ENCODE measurements at regions not wholly inside any gene's neighbourhood (a gene's known extent, or its start where the extent isn't known, plus 50 kb on each side); places are given as distances from the start of the nearest gene placed in this dataset. TPM values are rescaled to one million over a fixed set of nuclear protein-coding genes. Genes with fewer than 3 reads are reported as not detected.

- Histone ChIP-seq H3K9me3 (ENCODE audit: control insufficient read depth in 3 of 3, low read length in 3 of 3) (no peaks in the 10 kb centered on the region), H3K9ac (ENCODE audit: low read depth in 1 of 3, low read length in 3 of 3) (no peak overlapping the region), H3K4me1 (ENCODE audit: control insufficient read depth in 3 of 3, insufficient read depth in 3 of 3, low read length in 3 of 3) (no peaks in the 10 kb centered on the region), H3K27me3 (ENCODE audit: control insufficient read depth in 3 of 3, insufficient read depth in 3 of 3, low read length in 3 of 3) (no peaks in the 10 kb centered on the region), H3K4me3 (ENCODE audit: low read length in 3 of 3) (no peak overlapping the region), H3K36me3 (ENCODE audit: control insufficient read depth in 3 of 3, insufficient read depth in 3 of 3, low read length in 3 of 3) (no peaks in the 10 kb centered on the region), H3K27ac (ENCODE audit: low read depth, low read length) (no peak overlapping the region)
Observed at GRCh38 chr14:28709571-28710305, 56.8 kb upstream of the FOXG1 start.

Small RNA genes lying in the stretch of these regions (small RNA-seq; reads per million reads assigned to genes)
- gene EIF4A1P12 (not detected), gene MIR3171 (not detected), gene MIR4307 (not detected)

Data from skeletal muscle tissue (tissue), 4 donors.